ENCODE measurements at regions not wholly inside any gene's neighbourhood (a gene's known extent, or its start where the extent isn't known, plus 50 kb on each side); places are given as distances from the start of the nearest gene placed in this dataset.
"Not testable (repeated sequence)": the region's sequence is repeated elsewhere in the genome, so short reads cannot be mapped to it uniquely, and the experiment has no call there.

- intact Hi-C loops (cut with DNase I): no loop called here
- no peak for DNase-seq (ENCODE audit: low spot score)
Measured at GRCh38 chr1:105398909-105399308, 1649.2 kb downstream of the AMY1C start.

GRCh38 chr1:105399716-105400115 lies 1650.0 kb downstream of the AMY1C start:
- intact Hi-C loops (cut with DNase I): no loop called here
- DNase-seq (ENCODE audit: low spot score): no peak

- no peak for DNase-seq (ENCODE audit: low spot score)
- intact Hi-C loops (cut with DNase I): no loop called here
Measured at GRCh38 chr1:105416261-105416660, 1640.2 kb upstream of the PRMT6 start.

- intact Hi-C loops (cut with DNase I): no loop called here
- DNase-seq (ENCODE audit: low spot score): no peak
Measured at GRCh38 chr1:105419030-105419429, 1637.4 kb upstream of the PRMT6 start.

- intact Hi-C loops (cut with DNase I): no loop called here
- DNase-seq (ENCODE audit: low spot score): no peak
Measured at GRCh38 chr1:105427543-105427942, 1628.9 kb upstream of the PRMT6 start.

- no peak for DNase-seq (ENCODE audit: low spot score)
- intact Hi-C loops (cut with DNase I): no loop called here
Measured at GRCh38 chr1:105436589-105437259, 1619.8 kb upstream of the PRMT6 start.

GRCh38 chr1:105437847-105438246 lies 1618.6 kb upstream of the PRMT6 start:
- no peak for DNase-seq (ENCODE audit: low spot score)

GRCh38 chr1:105442901-105443300 lies 1613.6 kb upstream of the PRMT6 start:
- intact Hi-C loops (cut with DNase I): no loop called here
- DNase-seq (ENCODE audit: low spot score): no peak

More at GRCh38 chr1:105437847-105438246, 1618.6 kb upstream of the PRMT6 start:
- intact Hi-C loops (cut with DNase I): no loop called here

GRCh38 chr1:105459759-105460158 lies 1596.7 kb upstream of the PRMT6 start:
- no peak for DNase-seq (ENCODE audit: low spot score)
- intact Hi-C loops (cut with DNase I): no loop called here

- DNase-seq (ENCODE audit: low spot score): no peak
- intact Hi-C loops (cut with DNase I): no loop called here
Measured at GRCh38 chr1:105462308-105462707, 1594.2 kb upstream of the PRMT6 start.

GRCh38 chr1:105467549-105467948 lies 1588.9 kb upstream of the PRMT6 start:
- intact Hi-C loops (cut with DNase I): no loop called here
- no peak for DNase-seq (ENCODE audit: low spot score)

- intact Hi-C loops (cut with DNase I); DNase-seq (ENCODE audit: low spot score): not testable (repeated sequence)
Measured at GRCh38 chr1:105470541-105470940, 1585.9 kb upstream of the PRMT6 start.

- intact Hi-C loops (cut with DNase I): no loop called here
- no peak for DNase-seq (ENCODE audit: low spot score)
Measured at GRCh38 chr1:105483436-105483835, 1573.0 kb upstream of the PRMT6 start.

GRCh38 chr1:105485207-105485606 lies 1571.3 kb upstream of the PRMT6 start:
- DNase-seq (ENCODE audit: low spot score): no peak
- intact Hi-C loops (cut with DNase I): no loop called here

GRCh38 chr1:105492921-105493320 lies 1563.6 kb upstream of the PRMT6 start:
- DNase-seq (ENCODE audit: low spot score): no peak
- intact Hi-C loops (cut with DNase I): no loop called here

- no peak for DNase-seq (ENCODE audit: low spot score)
- intact Hi-C loops (cut with DNase I): no loop called here
Measured at GRCh38 chr1:105516068-105516467, 1540.4 kb upstream of the PRMT6 start.

GRCh38 chr1:105533996-105534395 lies 1522.5 kb upstream of the PRMT6 start:
- DNase-seq (ENCODE audit: low spot score): no peak
- intact Hi-C loops (cut with DNase I): no loop called here

- intact Hi-C loops (cut with DNase I): no loop called here
Measured at GRCh38 chr1:105544475-105544874, 1512.0 kb upstream of the PRMT6 start.

GRCh38 chr1:105556266-105556665 lies 1500.2 kb upstream of the PRMT6 start:
- no peak for DNase-seq (ENCODE audit: low spot score)
- intact Hi-C loops (cut with DNase I): no loop called here

More at GRCh38 chr1:105544475-105544874, 1512.0 kb upstream of the PRMT6 start:
- DNase-seq (ENCODE audit: low spot score): no peak

GRCh38 chr1:105558023-105558422 lies 1498.5 kb upstream of the PRMT6 start:
- intact Hi-C loops (cut with DNase I): no loop called here
- no peak for DNase-seq (ENCODE audit: low spot score)

GRCh38 chr1:105565006-105565405 lies 1491.5 kb upstream of the PRMT6 start:
- intact Hi-C loops (cut with DNase I): no loop called here
- DNase-seq (ENCODE audit: low spot score): no peak

- intact Hi-C loops (cut with DNase I): no loop called here
- DNase-seq (ENCODE audit: low spot score): no peak
Measured at GRCh38 chr1:105585791-105586190, 1470.7 kb upstream of the PRMT6 start.

Data from cardiac septum (tissue), 1 donor.